ENCODE measurements at regions not wholly inside any gene's neighbourhood (a gene's known extent, or its start where the extent isn't known, plus 50 kb on each side); places are given as distances from the start of the nearest gene placed in this dataset.
"Not testable (repeated sequence)": the region's sequence is repeated elsewhere in the genome, so short reads cannot be mapped to it uniquely, and the experiment has no call there.

DNA sequence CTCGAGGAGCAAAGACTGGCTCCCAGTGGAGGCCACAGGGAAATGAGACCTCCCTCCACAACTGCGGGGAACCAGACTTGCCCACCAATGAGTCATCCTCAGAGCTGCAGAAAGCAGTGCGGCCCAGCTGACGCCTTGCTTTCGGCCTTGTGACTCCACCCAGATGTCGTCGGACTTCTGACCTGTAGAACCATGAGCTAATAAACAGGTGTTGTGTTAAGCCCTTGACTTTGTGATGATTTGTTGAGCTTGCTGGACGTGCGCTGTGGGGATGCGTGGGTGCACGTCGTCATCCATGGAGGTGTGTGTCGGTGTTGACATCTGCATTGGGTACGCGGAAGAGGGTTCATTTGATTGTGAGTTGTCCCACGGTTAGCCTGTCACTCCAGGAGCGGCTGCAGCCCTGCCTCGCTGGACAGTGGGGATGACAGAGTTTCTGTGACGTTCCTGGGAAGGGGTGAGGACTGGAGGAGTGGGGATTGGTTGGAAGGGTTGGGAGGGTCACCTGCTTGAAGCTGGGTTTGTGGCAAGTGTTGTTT, 154.1 kb downstream of the SH3BP4 start:
- DNase-seq, result no peak

DNA sequence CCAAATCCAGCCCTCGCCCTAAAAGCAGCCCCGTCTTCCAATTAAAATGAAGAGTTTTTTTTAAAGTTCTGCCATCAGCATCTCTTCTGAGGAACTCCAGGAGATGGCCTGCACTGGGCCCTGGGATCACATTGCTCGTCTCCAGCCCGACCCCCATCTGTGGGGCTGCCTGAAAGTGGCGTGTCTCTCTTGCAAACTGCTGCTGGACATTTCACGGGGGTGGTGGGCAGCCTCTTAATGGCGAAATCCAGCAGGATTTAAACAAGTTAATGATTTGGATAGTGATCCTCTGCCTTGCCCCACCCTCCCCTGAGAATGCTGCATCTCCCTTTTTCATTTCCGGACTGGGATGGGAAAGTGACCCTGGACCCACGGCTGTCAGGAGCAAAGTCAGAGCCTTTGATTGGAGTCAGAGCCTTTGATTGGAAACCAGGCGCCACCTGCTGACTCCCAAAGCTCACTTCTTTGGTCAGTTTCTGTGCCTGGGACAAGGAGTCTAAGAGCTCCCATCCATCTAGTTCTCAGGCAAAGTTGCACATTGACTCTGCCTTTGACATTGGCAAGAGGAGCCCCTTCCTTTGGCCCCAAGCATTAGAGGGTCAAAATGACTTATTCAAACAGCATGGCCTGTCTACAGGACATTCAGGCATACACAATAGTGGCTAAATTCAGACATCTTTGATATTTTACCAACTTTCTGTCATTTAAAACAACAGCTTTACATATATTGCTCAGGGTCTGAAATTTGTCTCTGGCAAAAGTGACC, 155.2 kb downstream of the SH3BP4 start:
- DNase-seq, result peak; percentile 8

DNA sequence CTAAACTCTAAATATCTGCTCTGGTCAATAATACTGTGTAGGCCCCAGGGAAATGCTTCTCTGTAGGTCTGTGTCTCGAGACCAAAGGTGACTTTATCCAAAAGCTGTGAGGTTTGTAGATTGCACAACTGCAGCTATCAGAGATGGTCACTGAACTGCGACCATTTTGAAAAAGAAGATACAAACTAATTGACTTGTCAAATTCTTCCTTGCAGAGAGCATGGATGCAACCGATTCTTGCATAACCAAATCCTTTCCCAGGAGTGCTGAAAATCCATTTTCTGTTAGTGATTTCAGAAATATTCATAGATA, 155.8 kb downstream of the SH3BP4 start:
- DNase-seq, result no peak

DNA sequence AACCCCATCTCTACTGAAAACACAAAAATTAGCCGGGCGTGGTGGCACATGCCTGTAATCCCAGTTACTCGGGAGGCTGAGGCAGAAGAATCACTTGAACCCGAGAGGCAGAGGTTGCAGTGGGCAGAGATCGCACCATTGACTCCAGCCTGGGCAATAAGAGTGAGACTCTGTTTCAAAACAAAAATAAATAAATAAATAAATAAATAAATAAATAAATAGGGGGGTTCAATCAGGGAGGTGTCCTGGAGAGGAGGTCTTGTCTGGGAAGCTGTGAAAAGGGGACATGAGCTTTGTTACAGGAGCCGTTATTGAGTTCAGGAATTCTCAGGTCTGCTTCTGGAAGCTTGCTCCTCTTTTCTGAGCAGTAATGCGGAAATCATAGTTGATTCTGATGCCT, 157.7 kb downstream of the SH3BP4 start:
- DNase-seq, result not testable (repeated sequence)

DNA sequence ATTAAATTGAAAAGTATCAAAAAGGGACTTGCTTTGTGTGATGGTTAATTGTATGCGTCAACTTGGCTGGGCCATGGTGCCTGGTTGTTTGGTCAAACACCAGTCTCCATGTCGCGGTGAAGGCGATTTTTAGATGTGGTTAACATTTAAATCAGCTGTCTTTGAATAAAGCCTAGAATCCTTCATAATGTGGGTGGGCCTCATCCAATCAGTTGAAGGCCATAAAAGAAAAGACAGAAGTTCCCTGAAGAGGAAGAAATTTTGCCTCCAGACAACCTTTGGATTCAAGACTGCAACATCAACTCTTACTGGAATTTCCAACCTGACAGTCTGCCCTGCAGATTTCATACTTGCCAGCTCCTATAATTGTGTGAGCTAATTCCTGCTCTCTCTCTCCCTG, 160.5 kb downstream of the SH3BP4 start:
- no peak for DNase-seq

DNA sequence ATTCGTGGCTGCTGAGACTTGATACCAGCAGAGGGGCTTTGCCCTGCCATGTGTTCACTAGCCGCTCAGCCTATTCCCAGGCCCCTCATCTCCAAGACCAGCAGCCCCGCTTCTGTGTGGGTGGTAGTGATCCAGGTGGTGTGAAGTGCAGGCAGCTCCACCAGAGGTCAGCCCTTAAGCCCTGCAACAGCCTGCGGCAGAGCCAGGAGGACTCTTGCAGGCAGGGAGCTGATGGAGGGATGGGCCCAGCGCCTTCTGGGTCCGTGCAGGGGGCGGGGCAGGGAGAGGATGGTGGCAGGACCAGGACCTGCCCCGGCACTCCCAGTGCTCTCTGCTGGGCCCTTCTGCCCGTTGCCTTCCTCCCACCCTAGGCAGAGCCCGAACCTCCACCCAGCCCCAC, 162.0 kb downstream of the SH3BP4 start:
- no peak for DNase-seq

DNA sequence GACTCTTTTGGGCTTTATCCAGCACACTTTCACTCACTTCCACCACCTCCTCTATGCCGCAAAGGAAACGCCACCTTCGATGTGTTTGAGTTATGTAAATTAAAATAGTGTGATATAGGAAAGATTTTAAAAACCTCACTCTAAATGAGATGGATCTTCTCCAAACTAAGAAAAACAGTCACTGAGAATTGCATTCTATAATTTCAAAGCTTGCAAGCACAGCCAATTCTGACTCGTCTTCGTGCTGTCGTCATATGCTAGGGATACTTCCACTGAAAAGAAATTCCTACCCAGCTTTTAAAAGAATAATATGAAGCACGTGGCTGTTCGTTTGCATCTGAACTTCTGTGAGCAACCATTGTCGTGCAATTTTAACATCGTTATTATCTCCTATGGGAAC, 162.5 kb downstream of the SH3BP4 start:
- no peak for DNase-seq

DNA sequence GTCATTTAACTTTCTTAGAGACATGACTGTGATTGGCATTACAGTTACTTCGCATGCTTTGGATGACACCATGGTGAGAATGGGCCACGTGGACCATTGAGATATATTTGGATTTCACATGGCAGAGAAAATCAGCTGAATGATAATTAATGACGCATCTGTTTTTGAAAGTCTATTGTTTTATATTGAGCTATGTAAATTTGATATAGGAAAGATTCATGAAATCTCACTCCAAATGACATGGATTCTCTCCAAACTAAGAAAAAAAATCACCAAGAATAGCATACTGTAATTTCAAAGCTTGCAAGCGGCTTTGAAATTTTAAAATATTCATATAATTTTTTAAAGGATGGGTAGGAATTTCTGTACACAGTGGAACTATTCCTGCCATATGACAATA, 163.7 kb downstream of the SH3BP4 start:
- DNase-seq, result no peak

DNA sequence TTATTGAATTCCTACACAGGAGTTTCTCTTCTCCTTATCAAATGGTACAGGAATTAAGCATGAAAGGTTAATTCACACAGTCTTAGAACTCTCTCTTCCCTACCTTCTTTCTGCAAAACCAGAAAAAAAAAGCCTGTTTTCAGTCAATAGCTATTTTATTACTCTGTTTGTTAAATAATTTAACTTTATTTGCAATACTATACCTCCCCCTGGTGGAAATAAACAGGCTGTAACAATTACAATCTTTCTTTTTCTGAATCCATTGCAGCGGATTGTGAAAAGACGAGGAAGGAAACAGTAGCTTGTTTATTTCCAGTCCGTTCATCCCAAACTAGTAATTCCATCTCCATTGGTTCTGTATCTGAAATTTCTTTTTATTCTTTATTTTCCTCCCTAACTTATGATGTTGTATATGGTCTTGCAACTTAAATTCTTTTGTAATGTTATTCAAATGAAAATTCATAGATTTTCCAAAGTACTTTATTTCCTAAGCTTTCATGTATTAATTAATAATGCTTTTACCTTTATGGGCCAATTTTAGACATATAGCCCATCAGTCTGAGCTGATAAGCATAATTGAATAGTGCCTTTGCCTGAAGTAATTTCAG, 165.2 kb downstream of the SH3BP4 start:
- DNase-seq, result no peak

DNA sequence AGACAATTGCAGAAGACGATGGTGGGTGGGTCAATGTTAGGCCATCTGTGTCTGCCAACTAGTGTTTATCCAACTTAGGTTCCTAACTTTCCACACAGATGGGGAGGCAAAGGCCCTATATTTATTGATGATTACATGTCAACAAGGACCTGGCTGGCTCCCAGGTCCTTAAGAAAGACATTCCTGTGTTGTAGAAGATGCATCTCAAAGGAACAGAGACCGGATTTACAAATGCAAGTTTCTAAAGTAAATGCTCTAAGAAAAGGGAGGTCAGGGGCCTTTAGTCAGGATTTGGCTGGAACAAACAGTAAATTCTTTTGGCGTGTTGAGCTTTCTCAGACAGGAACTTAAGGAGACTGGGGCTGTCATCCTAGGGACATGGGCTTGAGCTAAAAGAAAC, 175.0 kb downstream of the SH3BP4 start:
- DNase-seq, result no peak

DNA sequence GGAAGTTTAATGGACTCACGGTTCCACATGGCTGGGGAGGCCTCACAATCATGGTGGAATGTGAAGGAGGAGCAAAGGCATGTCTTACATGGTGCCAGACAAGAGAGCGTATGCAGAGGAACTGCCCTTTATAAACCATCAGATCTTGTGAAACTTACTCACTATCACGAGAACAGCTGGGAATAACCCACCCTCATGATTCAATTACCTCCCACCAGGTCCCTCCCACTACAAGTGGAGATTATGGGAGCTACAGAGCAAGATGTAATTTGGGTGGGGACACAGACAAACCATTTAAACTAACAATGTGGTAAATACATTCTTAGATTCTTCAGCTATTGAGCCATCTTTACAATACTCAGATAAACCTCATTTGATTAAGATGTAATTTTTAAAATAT, 176.1 kb downstream of the SH3BP4 start:
- DNase-seq, result no peak

DNA sequence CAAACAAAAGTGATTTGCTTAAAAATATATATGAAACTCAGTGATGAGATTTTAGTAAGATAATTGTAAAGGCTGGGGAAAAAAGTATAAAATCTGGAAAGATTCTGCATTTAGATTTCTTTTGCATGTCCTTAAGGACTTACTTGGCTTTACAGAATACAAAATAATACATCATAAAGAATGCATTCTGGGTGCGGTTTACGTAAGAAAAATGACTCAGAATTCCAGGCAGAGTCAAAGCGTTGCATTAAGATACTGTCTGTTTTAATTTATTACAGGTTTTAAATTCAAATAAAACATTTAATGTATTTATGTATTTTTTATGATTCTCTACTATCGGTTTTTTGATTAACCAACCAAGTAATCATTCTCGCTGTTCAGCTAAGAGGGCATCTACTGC, 178.0 kb downstream of the SH3BP4 start:
- no peak for DNase-seq

DNA sequence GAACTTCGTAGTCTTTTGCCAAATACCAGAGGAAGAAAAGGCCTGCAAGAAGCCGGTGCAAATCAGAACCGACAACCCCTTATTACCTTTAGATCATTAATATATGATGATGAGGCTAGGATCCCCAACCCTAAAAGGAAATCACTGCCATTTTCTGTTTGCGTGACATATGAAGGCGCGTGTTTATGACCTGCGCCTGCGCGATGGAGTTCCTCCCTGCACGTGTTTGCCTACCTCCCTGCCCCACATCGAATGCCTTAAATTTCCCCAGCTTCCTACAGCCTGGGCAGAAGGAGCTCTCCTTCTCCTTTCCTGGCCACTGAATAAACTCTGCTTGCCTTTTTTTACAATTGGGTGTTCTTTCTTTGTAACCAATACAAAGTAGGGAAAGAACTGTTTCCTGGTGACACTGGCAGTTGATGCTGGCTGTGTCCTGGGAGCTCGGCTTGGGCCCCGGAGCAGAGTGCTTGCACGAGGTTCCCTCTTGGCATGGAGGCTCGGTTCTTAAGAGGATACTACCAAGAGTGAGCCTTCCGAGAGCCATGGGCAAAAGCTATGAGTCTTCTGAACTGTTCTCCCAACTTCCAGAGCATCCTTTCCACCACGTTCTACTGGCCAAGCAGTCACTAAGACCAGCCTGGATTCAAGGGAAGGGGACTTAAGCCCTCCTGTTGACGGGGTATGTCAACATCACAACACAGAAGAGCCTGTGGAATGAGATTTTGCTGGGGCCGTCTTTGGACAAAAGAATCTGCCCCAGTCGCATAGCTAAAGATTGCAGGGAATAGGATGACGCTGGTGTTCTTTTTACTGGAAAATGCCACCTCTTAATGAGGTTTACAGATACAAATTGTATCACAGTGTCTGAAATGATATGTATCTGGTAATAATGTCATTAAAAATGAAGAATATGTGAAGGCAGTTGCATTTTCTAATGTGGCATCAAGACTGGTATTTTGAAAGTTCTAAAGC, 179.8 kb downstream of the SH3BP4 start:
- DNase-seq, result no peak

DNA sequence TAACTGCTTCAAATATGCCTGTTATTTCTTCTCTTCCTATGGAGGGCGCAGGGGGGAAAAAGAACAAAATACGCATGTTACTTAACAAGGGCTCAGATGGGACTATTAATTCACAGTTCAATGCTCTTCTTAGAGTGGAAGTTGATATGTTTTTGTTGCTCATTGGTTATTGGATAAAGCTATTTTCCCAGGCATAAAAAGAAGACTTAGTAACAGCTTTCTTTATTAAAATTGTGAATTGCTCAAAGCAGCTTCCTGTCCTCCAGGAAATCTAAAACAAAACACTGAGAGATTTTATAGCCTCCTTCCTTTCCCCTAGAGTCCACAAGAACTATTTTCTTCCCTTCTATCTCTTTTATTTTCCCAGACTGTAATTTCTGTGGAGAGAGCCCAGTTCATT, 180.8 kb downstream of the SH3BP4 start:
- DNase-seq, result no peak

DNA sequence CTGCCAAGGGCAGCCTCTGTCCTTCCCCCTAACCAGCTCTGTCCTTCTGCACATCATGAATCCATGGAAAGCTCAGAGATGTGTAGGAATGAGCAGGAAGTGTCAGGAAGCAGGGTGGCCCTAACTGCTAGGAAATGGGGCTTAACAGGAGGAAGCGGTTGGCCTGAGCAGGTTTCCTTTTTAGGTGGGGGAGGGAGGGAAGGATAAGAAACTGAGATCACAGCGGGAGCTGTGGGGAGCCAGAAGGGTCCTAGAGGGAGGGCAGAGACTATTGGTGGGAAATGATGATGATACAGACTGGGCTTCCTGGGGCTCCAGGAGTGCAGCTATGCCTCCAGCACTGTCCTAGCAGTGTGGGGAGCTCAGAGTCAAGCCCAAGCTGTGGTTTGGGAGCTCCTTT, 182.0 kb downstream of the SH3BP4 start:
- no peak for DNase-seq

DNA sequence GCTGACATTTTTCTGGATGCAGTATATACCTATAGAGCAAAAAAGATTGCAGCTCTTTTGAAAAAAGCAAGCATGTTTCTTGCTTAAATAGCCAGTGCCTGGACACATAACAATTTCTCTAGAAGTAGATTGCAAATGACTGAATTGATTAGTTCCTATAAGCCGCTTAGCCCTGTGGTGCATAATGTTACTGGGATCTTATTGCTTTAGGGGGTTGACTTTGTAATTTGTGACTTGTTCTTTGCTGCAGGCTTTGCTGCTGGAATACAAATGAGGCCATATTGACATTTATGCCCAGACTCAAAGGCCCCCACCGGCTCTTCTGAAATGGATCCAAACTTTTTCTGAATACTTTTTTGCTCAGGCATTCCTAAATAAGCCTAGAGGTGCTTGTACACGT, 182.6 kb downstream of the SH3BP4 start:
- no peak for DNase-seq

DNA sequence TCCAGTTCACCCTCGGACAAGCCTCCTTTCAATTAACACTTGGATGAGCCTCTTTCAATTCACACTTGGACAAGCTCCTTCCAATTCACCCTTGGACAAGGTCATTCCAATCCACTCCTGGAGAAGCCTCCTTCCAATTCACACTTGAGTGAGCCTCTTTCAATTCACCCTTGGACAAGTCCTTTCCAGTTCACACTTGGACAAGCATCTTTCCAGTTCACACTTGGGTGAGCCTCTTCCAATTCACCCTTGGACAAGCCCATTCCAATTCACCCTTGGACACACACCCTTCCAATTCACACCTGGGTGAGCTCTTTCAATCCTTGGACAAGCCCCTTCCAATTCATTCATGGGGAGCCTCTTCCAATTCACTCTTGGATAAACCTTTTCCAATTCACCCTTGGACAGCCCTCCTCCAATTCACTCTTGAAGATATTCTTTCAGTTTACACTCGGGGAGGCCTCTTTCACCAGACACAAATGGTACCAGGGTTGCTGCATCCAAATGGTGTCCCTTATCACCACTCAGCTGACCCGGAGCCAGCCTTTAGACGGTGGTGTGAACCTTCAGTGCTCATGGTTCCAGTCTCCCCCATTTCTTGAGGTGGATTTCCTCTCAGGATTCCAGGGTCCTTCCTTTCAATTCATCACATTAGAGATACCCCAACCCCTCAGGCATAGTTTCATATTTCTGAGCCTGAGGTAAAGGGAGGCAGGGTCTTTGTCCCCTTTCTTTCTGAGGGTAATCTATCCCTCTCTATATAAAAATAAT, 183.6 kb downstream of the SH3BP4 start:
- no peak for DNase-seq

DNA sequence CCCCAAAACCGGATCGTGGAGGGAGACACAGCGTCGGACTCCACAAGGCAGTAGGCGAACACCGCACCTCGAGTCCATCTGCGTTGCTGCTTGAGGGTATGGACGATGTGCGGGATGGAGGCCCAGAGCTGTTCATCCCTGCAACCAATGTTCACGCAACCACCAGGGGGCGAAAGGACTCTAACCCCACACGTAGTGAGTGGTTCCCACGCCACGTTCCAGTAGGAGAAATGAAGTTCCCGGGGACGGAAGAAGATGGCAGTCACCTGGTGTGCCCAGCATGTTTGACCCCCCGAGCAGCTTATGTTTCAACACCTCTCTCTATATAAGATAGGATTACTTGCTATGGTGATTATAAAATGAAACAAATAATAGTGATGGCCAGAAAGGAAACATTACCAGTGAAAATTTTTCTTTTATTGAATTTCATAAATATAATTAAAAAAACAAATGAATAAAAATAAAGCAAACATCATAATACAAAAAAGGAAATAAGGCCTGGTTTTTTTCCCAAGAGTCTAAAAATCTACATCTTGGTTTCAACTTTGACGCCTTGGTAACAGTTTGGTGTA, 184.3 kb downstream of the SH3BP4 start:
- DNase-seq, result peak; percentile 42

DNA sequence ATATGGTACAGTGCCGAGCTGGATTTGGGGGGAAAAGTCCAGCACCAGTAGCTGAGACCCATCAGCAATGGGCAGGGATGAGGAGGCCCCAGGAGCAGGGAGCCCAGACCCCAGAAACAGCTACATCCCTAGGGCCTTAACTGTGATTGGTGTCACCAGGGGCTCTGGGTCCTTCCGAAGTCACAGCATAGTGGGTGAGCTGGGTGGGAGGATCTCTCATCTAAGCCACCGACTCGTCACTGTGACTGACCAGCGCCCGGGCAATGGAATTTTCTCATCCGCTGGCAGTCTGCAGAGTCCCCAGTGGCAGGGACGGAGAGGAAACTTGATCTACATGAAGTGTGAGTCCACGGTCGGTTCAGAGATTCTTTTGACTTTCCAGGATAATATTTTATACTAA, 186.5 kb downstream of the SH3BP4 start:
- no peak for DNase-seq

DNA sequence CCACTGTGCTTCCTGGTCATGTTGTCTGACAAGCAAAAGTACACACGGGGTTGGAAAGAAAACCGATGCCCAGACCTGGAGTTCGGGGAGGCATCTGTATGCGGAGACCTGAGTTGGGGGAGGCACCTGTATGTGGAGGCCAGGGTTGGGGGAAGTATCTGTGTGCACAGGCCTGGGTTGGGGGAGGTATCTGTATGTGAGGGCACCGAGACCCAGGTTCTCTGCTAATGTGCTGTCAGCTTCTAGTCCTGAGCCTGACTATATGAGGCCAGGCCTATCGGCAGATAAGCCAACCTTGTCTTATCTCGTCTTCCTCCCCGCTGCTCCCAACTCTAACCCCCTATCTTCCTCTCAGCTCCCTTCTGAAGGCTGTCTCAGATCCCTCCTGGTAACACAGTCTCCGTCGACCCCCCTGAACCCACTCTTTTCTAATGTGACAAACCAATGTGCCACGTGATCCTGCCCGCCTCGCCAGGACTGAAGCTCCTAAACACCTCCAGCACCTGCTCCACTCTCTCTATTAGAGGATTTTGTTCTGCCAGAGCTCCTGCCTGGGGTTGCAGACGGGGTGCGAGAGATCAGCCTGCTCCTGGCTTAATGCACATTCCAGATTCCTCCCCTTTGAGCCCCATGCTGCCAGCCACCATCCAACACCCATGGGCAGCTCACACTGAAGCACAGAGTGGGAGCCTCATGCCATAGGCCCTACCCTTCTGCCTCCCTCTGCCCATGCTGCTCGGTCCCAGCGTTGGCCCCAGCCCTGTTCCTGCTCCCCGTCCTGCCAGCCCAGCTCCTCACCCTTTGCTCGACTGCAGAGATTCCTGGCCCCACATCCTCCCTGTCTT, 188.4 kb downstream of the SH3BP4 start:
- DNase-seq, result no peak

DNA sequence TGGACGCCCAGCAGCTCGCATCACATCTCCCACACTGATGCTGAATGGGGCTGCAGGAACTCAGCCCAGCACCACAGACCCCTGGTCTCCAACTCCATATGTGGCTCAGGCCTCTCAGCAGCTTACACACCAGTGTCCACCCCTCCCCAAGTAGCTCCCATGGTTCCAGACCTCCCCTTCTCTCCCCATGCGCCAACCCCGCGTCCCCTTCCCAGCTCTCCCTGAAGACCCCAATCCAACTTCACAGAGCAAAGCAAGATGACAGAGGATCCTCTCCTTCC, 188.9 kb downstream of the SH3BP4 start:
- no peak for DNase-seq

Measured in activated CD4-positive, alpha-beta T cell treated with anti-CD3 and anti-CD28 coated beads, Interleukin-2, amount 50 U/mL, for 1 hour (primary cell).